Vagina (tissue), 2 donors: ENCODE measurements at regions not wholly inside any gene's neighbourhood (a gene's known extent, or its start where the extent isn't known, plus 50 kb on each side); places are given as distances from the start of the nearest gene placed in this dataset.

Experiments
- POLR2A ChIP-seq, 2 donors: fragments of 450-650 bp; IDR thresholded peaks; one replicate each; pipeline ENCODE4 v1.6.1; 2017; ENCODE audit warnings: antibody characterized with exemption in 2 of 2, mild to moderate bottlenecking in 2 of 2, moderate library complexity in 2 of 2
- POLR2AphosphoS5 ChIP-seq, 2 donors: sonication (generic); formaldehyde crosslinking; IDR thresholded peaks; one replicate each; pipeline ENCODE4 v1.9.0; 2017; ENCODE audit warnings: antibody characterized with exemption in 2 of 2, mild to moderate bottlenecking in 2 of 2, low read depth in 1 of 2; ENCODE audit not compliant: insufficient read depth in 1 of 2
- TF ChIP-seq, protein P1 (sequence below), 3 experiments: fragments of 450-650 bp in 2 of 3; fragments of 200-600 bp in 1 of 3; sonication (generic) in 1 of 3; IDR thresholded peaks; one replicate each; pipeline ENCODE4 v1.5.1; 2017 to 2019; ENCODE audit warnings: antibody characterized with exemption in 3 of 3, mild to moderate bottlenecking in 2 of 3, moderate library complexity in 2 of 3

DNA sequence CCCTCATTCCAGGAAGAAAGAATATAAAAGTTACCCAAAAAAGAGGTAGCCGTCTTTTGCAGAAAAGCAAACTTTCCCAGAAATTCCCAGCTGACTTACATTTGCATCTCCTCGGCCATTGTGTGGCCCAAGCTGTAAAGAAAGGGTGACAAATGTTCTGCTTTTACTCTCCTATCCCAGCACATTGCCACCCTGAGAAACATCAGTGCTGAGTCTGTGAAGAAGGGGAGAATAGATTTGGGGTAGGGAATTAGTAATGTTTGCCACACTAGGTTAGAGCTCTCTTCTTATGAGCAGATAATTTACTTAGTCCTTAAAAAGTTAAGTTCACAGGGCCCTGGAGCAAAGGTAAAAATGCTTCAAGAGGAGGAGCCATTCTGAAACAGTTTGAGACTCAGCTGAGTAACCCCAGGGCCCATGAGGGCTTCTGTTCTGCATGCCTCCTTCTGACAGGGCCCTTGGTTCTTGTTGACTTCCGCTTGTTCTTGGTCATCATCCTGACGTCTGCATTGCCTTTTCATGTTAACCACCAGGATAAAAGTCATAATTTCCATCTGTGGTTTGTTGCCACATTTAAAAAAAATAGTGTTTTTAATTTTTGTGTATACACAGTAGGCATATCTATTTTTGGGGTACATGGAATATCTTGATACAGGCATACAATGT is 550.7 kb downstream of the RNF144A start:
- TF ChIP-seq, protein P1, sequence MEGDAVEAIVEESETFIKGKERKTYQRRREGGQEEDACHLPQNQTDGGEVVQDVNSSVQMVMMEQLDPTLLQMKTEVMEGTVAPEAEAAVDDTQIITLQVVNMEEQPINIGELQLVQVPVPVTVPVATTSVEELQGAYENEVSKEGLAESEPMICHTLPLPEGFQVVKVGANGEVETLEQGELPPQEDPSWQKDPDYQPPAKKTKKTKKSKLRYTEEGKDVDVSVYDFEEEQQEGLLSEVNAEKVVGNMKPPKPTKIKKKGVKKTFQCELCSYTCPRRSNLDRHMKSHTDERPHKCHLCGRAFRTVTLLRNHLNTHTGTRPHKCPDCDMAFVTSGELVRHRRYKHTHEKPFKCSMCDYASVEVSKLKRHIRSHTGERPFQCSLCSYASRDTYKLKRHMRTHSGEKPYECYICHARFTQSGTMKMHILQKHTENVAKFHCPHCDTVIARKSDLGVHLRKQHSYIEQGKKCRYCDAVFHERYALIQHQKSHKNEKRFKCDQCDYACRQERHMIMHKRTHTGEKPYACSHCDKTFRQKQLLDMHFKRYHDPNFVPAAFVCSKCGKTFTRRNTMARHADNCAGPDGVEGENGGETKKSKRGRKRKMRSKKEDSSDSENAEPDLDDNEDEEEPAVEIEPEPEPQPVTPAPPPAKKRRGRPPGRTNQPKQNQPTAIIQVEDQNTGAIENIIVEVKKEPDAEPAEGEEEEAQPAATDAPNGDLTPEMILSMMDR (IDR thresholded peaks at IDR 0.05): no peak
- TF ChIP-seq POLR2AphosphoS5 (IDR thresholded peaks at IDR 0.05; ENCODE audit: insufficient read depth in 1 of 2, low read depth in 1 of 2) (no peak), POLR2A (IDR thresholded peaks at IDR 0.05) (no peak)
